Tibial nerve (tissue), 4 donors: ENCODE measurements at regions not wholly inside any gene's neighbourhood (a gene's known extent, or its start where the extent isn't known, plus 50 kb on each side); places are given as distances from the start of the nearest gene placed in this dataset.

Experiments
- CTCF ChIP-seq, 5 experiments: fragments of 200-600 bp in 3 of 5; fragments of 450-650 bp in 2 of 5; sonication (generic) in 3 of 5; IDR thresholded peaks; one replicate each; pipeline ENCODE4 v1.5.1; 2016 to 2019; ENCODE audit warnings: antibody characterized with exemption in 5 of 5, mild to moderate bottlenecking in 3 of 5, moderate library complexity in 2 of 5
- EP300 ChIP-seq, 2 donors: sonication (generic); formaldehyde crosslinking; IDR thresholded peaks; one replicate each; pipeline ENCODE4 v1.6.1; 2017; ENCODE audit warnings: antibody characterized with exemption in 2 of 2, mild to moderate bottlenecking in 1 of 2
- POLR2A ChIP-seq, 2 donors: fragments of 450-650 bp; IDR thresholded peaks; one replicate each; pipeline ENCODE4 v1.6.1; 2017; ENCODE audit warnings: antibody characterized with exemption in 2 of 2, mild to moderate bottlenecking in 2 of 2, moderate library complexity in 2 of 2

GRCh38 chr14:32013083-32013482 lies 64.0 kb upstream of the ARHGAP5 start:
- no peak for TF ChIP-seq CTCF (IDR thresholded peaks at IDR 0.05)
- TF ChIP-seq POLR2A (IDR thresholded peaks at IDR 0.05) = no peak
- TF ChIP-seq EP300 (IDR thresholded peaks at IDR 0.05) = no peak
